Stimulated activated CD8-positive, alpha-beta memory T cell treated with anti-CD3 and anti-CD28 coated beads, Interleukin-4, amount 100 ng/mL, for 24 hours (primary cell): ENCODE measurements at regions not wholly inside any gene's neighbourhood (a gene's known extent, or its start where the extent isn't known, plus 50 kb on each side); places are given as distances from the start of the nearest gene placed in this dataset.

Source experiments
- DNase-seq: peaks from one replicate; pipeline ENCODE4 v3.0.0-alpha.2; 2020; ENCODE audit warnings: low read depth

- no peak for DNase-seq
These were observed 161.3 kb downstream of the ZNF608 start for GRCh38 chr5:124584991-124585715.

GRCh38 chr5:124583469-124584350 is 162.7 kb downstream of the ZNF608 start:
- no peak for DNase-seq

DNA sequence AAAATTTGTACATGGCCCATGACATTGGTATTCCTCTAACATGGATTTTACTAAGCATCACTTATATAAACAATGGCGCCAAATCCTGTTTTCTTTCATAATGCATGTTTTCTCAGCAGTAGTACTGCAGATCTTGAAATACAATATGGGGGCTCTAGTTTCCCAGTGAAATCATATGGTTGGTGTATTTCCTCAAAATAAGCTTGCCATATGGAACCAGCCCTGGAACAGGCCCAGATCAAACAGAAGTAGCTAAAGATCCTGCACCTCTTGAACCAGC is 163.9 kb downstream of the ZNF608 start:
- DNase-seq, result no peak

GRCh38 chr5:124581738-124582560 is 164.5 kb downstream of the ZNF608 start:
- DNase-seq, result no peak

GRCh38 chr5:124580925-124581737 is 165.3 kb downstream of the ZNF608 start:
- DNase-seq, result no peak

DNA sequence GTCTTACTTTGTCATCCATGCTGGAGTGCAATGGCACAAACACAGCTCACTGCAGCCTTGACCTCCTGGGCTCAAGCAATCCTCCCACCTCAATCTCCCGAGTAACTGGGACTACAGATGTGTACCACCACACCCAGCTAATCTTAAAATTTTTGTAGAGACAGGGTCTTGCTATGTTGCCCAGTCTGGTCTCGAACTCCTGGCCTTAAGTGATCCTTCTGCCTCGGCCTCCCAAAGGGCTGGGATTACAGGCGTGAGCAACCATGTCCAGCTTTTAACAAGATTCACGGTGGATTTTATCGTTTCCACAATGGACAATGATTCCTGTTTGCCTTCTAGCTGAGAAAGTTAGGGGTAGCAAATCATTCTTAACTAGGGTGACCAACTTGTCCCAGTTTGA is 165.9 kb downstream of the ZNF608 start:
- no peak for DNase-seq

DNA sequence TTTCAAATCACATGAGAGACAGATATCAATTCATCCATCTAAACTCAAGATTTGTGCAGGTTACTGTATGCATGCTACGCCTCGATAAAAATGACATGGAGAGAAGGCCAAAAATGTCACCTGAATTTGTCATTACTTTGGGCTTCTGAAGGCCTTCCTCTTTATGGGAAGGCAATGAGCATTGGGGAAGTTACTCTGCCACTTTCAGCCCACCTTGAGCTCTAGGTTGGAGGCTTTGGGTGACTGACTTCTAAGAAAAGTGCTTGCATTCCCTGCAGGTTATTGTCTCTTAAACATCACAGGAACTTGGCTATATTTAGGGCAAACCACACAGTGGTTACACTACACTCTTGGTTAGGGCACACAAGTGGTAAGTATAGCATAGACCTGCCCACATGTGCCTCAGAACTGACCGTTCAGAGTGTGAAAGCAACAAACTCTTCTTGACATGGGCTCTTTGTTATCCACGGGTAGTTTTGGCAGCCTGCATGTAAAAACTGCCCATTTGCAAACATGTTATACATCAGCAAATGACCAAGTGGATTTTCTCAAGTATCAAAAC is 169.5 kb downstream of the ZNF608 start:
- DNase-seq, result no peak

- no peak for DNase-seq
These were observed 170.7 kb downstream of the ZNF608 start for GRCh38 chr5:124575725-124576124.

GRCh38 chr5:124574521-124575436 is 171.7 kb downstream of the ZNF608 start:
- DNase-seq, result no peak

DNA sequence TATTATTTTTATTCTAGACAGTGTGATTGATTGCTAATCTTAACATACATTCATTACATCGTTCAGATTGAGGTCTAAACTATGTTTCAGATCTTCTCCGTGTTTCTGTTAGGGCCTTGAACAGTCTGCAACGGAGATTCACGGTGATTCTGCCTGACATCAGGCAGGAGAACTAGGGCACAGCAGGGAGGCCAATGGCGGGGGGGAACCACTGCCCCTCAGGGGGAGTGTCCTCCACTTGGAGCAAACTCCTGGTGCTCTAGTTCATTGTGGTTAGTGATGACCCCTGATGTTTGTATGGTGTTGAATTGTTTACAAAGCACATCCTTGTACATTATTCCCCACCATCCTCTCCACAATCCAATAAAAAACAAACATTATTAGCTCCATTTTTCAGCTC is 173.5 kb downstream of the ZNF608 start:
- no peak for DNase-seq

- DNase-seq, result no peak
These were observed 176.0 kb downstream of the ZNF608 start for GRCh38 chr5:124570285-124571035.

DNA sequence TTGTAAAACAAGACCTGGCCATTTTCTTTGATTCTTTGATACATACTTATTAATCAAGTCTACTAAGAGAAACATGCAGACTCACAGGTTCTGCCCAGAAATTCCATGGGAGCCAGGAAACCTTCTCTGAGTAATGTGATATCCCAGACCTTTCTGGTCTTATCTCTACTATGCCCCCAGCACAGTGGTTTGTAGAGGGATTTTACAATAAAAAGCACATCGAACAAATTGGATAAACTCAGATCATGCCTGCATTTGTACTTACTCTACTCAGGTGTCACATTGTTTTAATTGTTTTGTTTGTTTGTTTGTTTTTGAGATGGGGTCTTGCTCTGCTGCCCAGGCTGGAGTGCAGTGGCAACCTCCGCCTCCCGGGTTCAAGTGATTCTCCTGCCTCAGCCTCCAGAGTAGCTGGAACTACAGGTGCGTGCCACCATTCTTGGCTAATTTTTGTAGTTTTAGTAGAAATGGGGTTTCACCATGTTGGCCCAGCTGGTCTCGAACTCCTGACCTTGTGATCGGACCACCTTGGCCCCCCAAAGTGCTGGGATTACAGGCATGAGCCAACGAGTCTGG is 179.5 kb downstream of the ZNF608 start:
- no peak for DNase-seq

- DNase-seq, result no peak
These were observed 185.0 kb downstream of the ZNF608 start for GRCh38 chr5:124561451-124561850.

- no peak for DNase-seq
These were observed 186.1 kb downstream of the ZNF608 start for GRCh38 chr5:124560370-124560769.

DNA sequence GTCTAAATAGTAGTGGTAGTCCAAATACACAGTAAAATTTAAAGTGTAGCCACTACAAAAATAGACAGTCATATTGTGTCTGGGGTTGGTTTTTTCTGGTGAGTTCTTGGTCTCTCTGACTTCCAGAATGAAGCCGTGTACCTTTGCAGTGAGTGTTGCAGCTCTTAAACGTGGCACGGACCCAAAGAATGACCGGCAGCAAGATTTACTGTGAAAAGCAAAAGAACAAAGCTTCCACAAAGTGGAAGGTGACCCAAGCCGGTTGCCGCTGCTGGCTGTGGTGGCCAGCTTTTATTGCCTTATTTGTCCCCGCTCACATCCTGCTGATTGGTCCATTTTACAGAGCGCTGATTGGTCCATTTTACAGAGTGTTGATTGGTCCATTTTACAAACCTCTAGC is 188.7 kb downstream of the ZNF608 start:
- DNase-seq, result no peak

DNA sequence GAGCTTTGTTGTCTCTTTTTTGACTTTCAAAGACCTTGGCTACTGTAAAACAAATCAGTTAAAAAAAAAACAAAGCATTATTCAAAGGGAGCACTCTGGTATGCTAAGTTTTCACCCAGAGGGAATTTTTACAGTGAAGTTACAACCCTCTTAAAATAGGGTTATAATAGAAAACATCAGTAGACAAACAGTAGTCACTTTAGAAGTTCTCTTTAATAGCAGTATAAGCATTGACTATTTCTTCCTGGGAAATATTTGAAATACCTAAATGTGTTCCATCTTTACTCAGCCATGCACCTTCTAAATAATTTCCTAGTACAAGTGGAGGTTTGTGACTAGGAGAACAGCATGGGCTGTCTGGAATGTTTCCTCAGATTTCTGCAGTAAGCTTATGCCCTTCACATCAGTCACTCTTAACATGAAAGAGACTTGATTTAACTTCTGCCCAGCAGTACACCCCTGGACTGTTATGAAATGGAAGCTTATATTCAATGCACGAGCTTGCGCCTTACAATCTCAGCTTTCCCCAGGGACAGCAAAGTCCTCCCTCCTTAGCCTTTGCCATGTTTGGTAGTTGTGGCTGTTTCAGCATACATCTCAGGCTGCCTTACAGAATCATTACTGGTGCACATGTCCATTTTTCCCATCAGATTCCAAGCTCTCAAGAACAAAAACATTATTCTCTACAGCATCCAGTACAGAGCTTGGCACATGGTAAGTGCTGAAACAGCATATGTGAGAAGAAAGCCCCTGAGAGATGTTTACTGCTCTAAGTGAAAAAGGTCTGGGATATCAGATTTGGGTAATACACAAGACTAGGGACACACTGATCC is 191.5 kb downstream of the ZNF608 start:
- DNase-seq, result no peak

- no peak for DNase-seq
These were observed 192.5 kb downstream of the ZNF608 start for GRCh38 chr5:124553911-124554310.

DNA sequence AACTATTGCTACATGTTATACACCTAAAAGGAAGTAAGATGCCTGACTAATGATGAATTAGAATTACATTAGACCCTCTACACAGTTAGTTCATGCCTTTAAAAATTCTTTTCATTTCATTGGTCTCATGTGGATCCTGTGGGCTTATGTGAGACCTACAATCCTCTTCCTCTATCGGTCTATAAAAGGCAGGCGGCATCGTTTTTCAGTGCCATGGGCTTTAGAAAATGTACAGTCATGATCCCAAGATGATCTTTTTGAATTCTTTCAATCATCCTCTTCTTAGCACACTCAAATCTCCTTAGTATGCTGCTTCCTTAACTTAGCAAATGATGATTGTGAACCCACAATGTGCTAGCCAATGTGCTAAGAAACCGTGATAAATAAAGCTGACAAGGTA is 193.9 kb downstream of the ZNF608 start:
- DNase-seq, result no peak

- no peak for DNase-seq
These were observed 194.5 kb downstream of the ZNF608 start for GRCh38 chr5:124551939-124552279.
